ENCODE measurements at regions not wholly inside any gene's neighbourhood (a gene's known extent, or its start where the extent isn't known, plus 50 kb on each side); places are given as distances from the start of the nearest gene placed in this dataset.

GRCh38 chr10:27448921-27449320 lies 55.2 kb upstream of the RAB18 start:
- TF ChIP-seq CTCF (IDR thresholded peaks at IDR 0.05) (no peak), POLR2A (IDR thresholded peaks at IDR 0.05) (no peak)
